Spleen (tissue), 7 donors: ENCODE measurements at regions not wholly inside any gene's neighbourhood (a gene's known extent, or its start where the extent isn't known, plus 50 kb on each side); places are given as distances from the start of the nearest gene placed in this dataset.

Experiments
- CTCF ChIP-seq, 11 experiments: fragments of 200-600 bp in 7 of 11; fragments of 450-650 bp in 4 of 11; sonication (generic) in 4 of 11; IDR thresholded peaks in 8 of 11; conservative IDR thresholded peaks in 3 of 11; 1 replicate in 7 of 11; 2 replicates in 4 of 11; pipeline versions ENCODE4 v1.4.0 to v1.8.0; 2016 to 2021; ENCODE audit warnings: antibody characterized with exemption in 11 of 11, inconsistent platforms in 4 of 11, mild to moderate bottlenecking in 1 of 11
- POLR2A ChIP-seq, 3 donors: fragments of 450-650 bp; IDR thresholded peaks; one replicate each; pipeline ENCODE4 v1.5.1; 2017; ENCODE audit warnings: antibody characterized with exemption in 3 of 3, mild to moderate bottlenecking in 1 of 3
- POLR2AphosphoS5 ChIP-seq, 3 donors: sonication (generic); formaldehyde crosslinking; IDR thresholded peaks; one replicate each; pipeline ENCODE4 v1.5.1; 2017; ENCODE audit warnings: antibody characterized with exemption in 3 of 3
- donor health status: DM: no; HTN: no; CAD: no; lungs with moderate emphysema.
- donor health status: DM: no; HTN: no; CAD: no.
- donor health status: DM: no; HTN: no; CAD: no.

GRCh38 chr9:4935001-4935672, 49.9 kb upstream of the JAK2 start:
- no peak for TF ChIP-seq CTCF (IDR thresholded peaks at IDR 0.05 in 8 of 11, conservative IDR thresholded peaks at IDR 0.05 in 3 of 11)
- no peak for TF ChIP-seq POLR2AphosphoS5 (IDR thresholded peaks at IDR 0.05)
- TF ChIP-seq POLR2A (IDR thresholded peaks at IDR 0.05): no peak
